ENCODE measurements at regions not wholly inside any gene's neighbourhood (a gene's known extent, or its start where the extent isn't known, plus 50 kb on each side); places are given as distances from the start of the nearest gene placed in this dataset.

DNA sequence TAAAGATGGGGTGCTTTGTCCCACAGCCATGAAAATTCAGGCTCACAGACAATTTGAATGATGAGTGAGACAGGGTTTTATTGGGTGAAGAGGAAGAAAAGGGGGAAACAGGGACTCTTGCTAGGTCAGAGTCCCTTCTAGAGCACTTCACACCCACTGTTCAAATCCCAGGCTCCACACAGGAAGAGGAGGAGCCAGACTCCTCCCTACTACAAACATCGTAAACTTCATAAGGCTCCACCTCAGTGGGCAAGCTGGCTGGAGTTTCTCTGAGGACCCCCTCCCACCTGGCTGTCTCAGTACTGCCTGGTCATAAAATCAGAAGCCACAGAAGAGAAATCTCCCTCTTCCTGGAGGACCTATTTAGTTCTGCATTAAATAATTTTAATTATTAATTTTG lies 80.3 kb upstream of the KCNMB2 start:
- TF ChIP-seq, protein P1, sequence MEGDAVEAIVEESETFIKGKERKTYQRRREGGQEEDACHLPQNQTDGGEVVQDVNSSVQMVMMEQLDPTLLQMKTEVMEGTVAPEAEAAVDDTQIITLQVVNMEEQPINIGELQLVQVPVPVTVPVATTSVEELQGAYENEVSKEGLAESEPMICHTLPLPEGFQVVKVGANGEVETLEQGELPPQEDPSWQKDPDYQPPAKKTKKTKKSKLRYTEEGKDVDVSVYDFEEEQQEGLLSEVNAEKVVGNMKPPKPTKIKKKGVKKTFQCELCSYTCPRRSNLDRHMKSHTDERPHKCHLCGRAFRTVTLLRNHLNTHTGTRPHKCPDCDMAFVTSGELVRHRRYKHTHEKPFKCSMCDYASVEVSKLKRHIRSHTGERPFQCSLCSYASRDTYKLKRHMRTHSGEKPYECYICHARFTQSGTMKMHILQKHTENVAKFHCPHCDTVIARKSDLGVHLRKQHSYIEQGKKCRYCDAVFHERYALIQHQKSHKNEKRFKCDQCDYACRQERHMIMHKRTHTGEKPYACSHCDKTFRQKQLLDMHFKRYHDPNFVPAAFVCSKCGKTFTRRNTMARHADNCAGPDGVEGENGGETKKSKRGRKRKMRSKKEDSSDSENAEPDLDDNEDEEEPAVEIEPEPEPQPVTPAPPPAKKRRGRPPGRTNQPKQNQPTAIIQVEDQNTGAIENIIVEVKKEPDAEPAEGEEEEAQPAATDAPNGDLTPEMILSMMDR (IDR thresholded peaks at IDR 0.05), result no peak
- TF ChIP-seq POLR2A (IDR thresholded peaks at IDR 0.05) (no peak), POLR2AphosphoS5 (IDR thresholded peaks at IDR 0.05) (no peak)

All from breast epithelium (tissue), 3 donors.